MCF 10A (cell line): ENCODE measurements at regions not wholly inside any gene's neighbourhood (a gene's known extent, or its start where the extent isn't known, plus 50 kb on each side); places are given as distances from the start of the nearest gene placed in this dataset.

Experiments
- BruUV-seq: library from RNA; stranded (reverse); fragments of 400-500 nt; replicated peaks from 2 replicates; lab custom pipeline; 2021; lab: Mats Ljungman, UMichigan
- CTCF ChIA-PET: fragments of 300-600 bp; sonication (Branson Sonifier 250); formaldehyde crosslinking; extraction: SDS; loops from one replicate; lab custom pipeline; 2021; ENCODE audit warnings: antibody characterized with exemption, inconsistent platforms; lab: Yijun Ruan, JAX
- POLR2A ChIA-PET: fragments of 300-600, 350-650 bp; sonication (Branson Sonifier 250); formaldehyde crosslinking; extraction: SDS; loops from one replicate; lab custom pipeline; 2020; ENCODE audit warnings: antibody characterized with exemption, inconsistent platforms; lab: Yijun Ruan, JAX
- DNase-seq: peaks from one replicate; pipeline ENCODE4 v3.0.0-alpha.2; 2018; ENCODE audit not compliant: unreplicated experiment
- H3K27ac Mint-ChIP-seq: one replicate; pipeline ENCODE4 v1.8.0; 2022; ENCODE audit warnings: mild to moderate bottlenecking, low read depth, mixed read lengths; ENCODE audit not compliant: unreplicated experiment
- H3K27me3 Mint-ChIP-seq: one replicate; pipeline ENCODE4 v1.8.0; 2022; ENCODE audit warnings: mixed read lengths; ENCODE audit not compliant: insufficient read depth, unreplicated experiment
- H3K36me3 Mint-ChIP-seq: one replicate; pipeline ENCODE4 v1.8.0; 2022; ENCODE audit warnings: mild to moderate bottlenecking, moderate library complexity, mixed read lengths; ENCODE audit not compliant: insufficient read depth, unreplicated experiment
- H3K4me1 Mint-ChIP-seq: one replicate; pipeline ENCODE4 v1.8.0; 2022; ENCODE audit warnings: mixed read lengths; ENCODE audit not compliant: insufficient read depth, unreplicated experiment
- H3K4me3 Mint-ChIP-seq: one replicate; pipeline ENCODE4 v1.8.0; 2022; ENCODE audit warnings: mild to moderate bottlenecking, moderate library complexity, mixed read lengths; ENCODE audit not compliant: unreplicated experiment
- H3K9me3 Mint-ChIP-seq: one replicate; pipeline ENCODE4 v1.8.0; 2022; ENCODE audit warnings: mixed read lengths; ENCODE audit not compliant: unreplicated experiment
- CTCF ChIP-seq: fragments of 200-600 bp; IDR thresholded peaks from one replicate; pipeline ENCODE4 v1.8.0; 2022; ENCODE audit warnings: antibody characterized with exemption, mild to moderate bottlenecking; ENCODE audit not compliant: unreplicated experiment
- intact Hi-C: fragments of 100-400 bp; cut with micrococcal nuclease; formaldehyde crosslinking; loops from 2 replicates; pipeline ENCODE4 v1.14.1; 2022

DNA sequence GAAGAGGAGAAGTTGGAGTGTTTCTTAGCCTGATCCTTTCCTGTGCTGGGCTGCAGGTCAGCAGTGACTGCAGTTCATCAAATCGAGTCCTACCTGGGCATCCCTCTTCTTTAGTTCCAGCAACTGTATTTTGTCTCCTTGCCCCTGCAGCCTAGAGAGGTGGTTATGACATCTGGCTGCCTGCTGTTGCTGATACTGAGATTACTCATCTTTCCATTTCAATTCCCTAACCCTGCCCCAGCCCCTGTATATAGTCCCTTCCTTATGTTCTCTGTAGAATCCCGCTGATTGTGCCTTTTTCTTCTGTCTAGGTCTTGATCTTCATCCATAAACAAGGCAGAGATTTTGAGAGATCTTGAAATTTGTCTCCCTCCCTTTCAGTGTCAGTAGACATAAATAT lies 393.3 kb downstream of the EDEM1 start:
- Mint-ChIP-seq H3K9me3 (no peaks in the 10 kb centered on the region), H3K27me3 (peaks cover 43% of the 10 kb centered on the region), H3K36me3 (no peaks in the 10 kb centered on the region), H3K4me3 (no peak overlapping the region), H3K27ac (no peak overlapping the region), H3K4me1 (peaks cover 10% of the 10 kb centered on the region)
- no peak for DNase-seq
- BruUV-seq, result no TSS peak
- ChIA-PET CTCF (no interaction called here), POLR2A (no interaction called here)
- intact Hi-C loops, result no loop called here
- no peak for TF ChIP-seq CTCF

DNA sequence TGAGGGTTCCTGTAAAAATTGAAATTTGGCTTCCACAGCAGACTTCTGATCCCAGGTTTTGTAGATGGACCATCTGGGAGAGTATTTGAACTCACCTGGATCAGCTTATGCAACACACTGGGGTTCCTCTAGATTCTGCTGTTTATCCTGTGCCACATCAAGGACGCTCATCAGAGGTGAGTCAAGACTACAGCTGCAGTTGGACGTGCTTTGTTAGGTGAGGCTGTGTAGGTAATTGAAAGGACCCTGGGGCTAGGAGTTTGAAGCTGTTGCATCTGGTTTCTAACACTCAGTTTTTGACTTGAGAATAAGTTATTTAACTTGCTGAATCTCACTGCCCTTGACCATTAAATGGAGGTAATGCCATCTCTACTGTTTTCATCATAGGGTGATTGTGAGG lies 394.2 kb downstream of the EDEM1 start:
- Mint-ChIP-seq H3K4me1 (peaks cover 10% of the 10 kb centered on the region), H3K9me3 (no peaks in the 10 kb centered on the region), H3K27ac (no peak overlapping the region), H3K36me3 (no peaks in the 10 kb centered on the region), H3K27me3 (peaks cover 43% of the 10 kb centered on the region), H3K4me3 (no peak overlapping the region)
- CTCF ChIA-PET, result interaction anchor here (0.6 to 1.2 kb wide), 2 partner anchors 156 to 246 kb away, joined by 3 to 5 read pairs; no protein-coding TSS in a partner anchor
- BruUV-seq, result no TSS peak
- POLR2A ChIA-PET, result no interaction called here
- no peak for TF ChIP-seq CTCF
- DNase-seq, result no peak
- intact Hi-C loops, result no loop called here

GRCh38 chr3:5583920-5584319 lies 396.4 kb downstream of the EDEM1 start:
- intact Hi-C loops, result no loop called here

GRCh38 chr3:5585085-5585484 lies 397.6 kb downstream of the EDEM1 start:
- H3K9me3 Mint-ChIP-seq, result no peaks in the 10 kb centered on the region
- POLR2A ChIA-PET, result no interaction called here
- H3K36me3 Mint-ChIP-seq, result no peaks in the 10 kb centered on the region
- intact Hi-C loops, result no loop called here
- DNase-seq, result no peak
- H3K27ac Mint-ChIP-seq, result no peak overlapping the region
- H3K4me1 Mint-ChIP-seq, result peaks cover 10% of the 10 kb centered on the region
- no TSS peak for BruUV-seq
- H3K27me3 Mint-ChIP-seq, result peaks cover 43% of the 10 kb centered on the region
- no peak overlapping the region for H3K4me3 Mint-ChIP-seq
- CTCF ChIA-PET, result interaction anchor here (0.6 kb wide), 1 partner anchor 8 kb away, joined by 3 read pairs; no protein-coding TSS in a partner anchor
- TF ChIP-seq CTCF, result no peak

More at GRCh38 chr3:5583920-5584319, 396.4 kb downstream of the EDEM1 start:
- POLR2A ChIA-PET, result interaction anchor here (0.7 kb wide), 1 partner anchor 328 kb away, joined by 3 read pairs; no protein-coding TSS in a partner anchor
- CTCF ChIA-PET, result interaction anchor here (1.2 kb wide), 2 partner anchors 46 to 157 kb away, joined by 3 read pairs; no protein-coding TSS in a partner anchor
- Mint-ChIP-seq H3K27ac (no peak overlapping the region), H3K36me3 (no peaks in the 10 kb centered on the region), H3K4me1 (peaks cover 10% of the 10 kb centered on the region), H3K9me3 (no peaks in the 10 kb centered on the region), H3K27me3 (peaks cover 43% of the 10 kb centered on the region), H3K4me3 (no peak overlapping the region)
- BruUV-seq, result no TSS peak
- no peak for DNase-seq
- no peak for TF ChIP-seq CTCF
